Skeletal muscle cell (primary cell): ENCODE measurements at regions not wholly inside any gene's neighbourhood (a gene's known extent, or its start where the extent isn't known, plus 50 kb on each side); places are given as distances from the start of the nearest gene placed in this dataset.

Experiments used
- DNase-seq: peaks from one replicate; pipeline ENCODE4 v3.0.0-alpha.2; 2010; ENCODE audit warnings: low read depth
- H3K4me3 ChIP-seq: 2 replicates; pipeline ENCODE4 v1.5.1; 2011; ENCODE audit warnings: low read depth, mild to moderate bottlenecking, control low read depth, low read length, moderate library complexity

DNA sequence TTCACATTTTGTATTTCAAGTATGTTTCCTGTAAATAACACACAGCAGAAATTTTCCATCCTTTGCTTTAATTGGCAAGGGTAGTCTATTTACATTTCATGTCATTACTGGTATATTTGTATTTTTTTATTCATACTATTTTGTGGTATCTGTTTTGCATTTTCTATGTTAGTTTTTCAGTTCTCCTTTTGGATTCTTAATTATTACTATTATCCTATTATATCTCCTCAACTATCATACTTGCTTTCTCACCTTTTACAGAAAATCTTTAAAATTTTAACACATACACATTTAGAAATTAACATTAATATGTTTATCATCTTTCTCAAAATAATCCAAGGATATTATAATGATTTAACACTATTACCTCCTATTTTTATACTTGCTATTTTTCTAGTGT is 918.3 kb upstream of the MAP3K7 start:
- no peak overlapping the region for H3K4me3 ChIP-seq
- DNase-seq = no peak

DNA sequence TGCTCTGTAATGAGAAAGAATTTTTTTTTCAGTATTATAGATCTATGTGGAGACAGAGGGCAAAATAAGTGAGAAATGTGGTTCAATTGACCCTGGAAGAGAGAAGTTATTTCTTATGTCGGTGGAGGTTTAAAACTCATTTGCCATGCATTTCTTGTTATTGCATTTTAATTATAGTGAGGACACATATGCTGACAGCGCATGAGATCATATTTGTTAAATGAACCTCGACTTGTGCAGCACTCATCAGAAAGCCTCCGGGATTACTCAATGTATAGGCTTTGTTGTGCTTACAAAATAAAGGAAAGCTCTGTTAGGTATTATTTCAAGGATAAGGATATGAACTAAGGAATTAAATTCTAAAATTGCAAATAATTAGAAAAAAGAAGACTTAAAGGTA is 915.1 kb upstream of the MAP3K7 start:
- H3K4me3 ChIP-seq = no peak overlapping the region
- no peak for DNase-seq

DNA sequence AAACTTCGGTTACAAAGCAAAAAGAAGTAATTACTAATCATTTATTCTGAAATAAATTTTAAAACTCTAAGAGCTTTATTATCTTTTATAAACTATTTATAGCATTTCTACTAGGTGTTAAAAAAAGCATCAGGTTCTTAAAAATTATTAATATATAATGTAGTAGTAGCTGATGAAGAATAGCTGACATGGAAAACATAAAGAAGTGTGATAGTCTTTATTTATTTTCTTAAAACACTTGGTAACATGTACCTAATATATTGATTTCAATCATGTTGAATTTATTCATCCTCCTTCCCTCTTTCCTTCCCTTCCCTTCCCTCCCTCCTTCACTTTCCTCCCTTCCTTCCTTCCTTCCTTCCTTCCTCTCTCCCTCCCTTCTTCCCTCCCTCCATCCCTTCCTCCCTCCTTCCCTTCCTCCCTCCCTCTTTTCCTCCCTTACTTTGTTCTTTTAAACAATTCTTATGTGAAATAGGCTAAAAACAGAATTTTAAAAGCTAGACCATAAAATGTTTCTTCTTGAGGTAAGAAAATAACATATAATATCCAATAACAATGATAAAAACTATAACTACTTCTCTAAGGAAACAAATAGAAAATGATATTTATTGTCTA is 913.9 kb upstream of the MAP3K7 start:
- no peak overlapping the region for H3K4me3 ChIP-seq
- no peak for DNase-seq

DNA sequence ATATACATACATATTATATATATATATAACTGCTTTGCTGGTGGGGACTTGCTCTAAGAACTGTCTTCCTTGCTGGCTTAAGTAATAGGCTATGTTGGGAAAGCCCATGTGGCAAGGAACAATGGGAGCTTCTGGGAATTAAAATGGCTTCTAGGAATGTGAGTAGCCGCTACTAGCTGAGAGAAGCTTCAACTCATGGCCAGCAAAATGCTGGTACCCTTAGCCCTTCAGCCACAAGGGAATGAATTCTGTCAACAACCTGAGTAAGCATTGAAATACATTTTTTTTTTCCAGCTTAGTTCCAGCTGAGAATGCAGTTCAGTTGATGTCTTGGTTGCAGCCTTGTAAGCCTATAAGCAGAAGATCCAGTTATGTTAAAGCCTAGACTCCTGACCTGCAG is 911.7 kb upstream of the MAP3K7 start:
- no peak overlapping the region for H3K4me3 ChIP-seq

DNA sequence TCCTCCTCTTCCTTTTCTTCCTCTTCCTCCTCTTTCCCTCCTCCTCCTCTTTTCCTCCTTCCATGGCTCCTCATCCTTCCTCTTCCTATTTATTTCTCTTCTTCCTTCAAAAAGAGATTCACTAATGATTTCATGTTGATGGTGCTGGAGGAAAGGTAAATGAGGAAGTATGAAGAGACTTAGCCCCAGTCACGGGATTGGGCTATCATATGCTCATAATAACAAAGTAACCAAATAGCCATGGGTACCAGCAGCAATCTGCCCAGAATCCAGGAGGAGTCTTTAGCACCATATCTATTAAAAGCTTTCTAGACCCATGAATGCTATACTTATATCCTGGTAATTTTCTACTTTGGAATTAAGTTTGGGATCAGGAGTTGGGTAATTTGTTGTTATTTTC is 910.9 kb upstream of the MAP3K7 start:
- H3K4me3 ChIP-seq = no peak overlapping the region
- DNase-seq = no peak

More for the DNA sequence above, 911.7 kb upstream of the MAP3K7 start:
- no peak for DNase-seq

DNA sequence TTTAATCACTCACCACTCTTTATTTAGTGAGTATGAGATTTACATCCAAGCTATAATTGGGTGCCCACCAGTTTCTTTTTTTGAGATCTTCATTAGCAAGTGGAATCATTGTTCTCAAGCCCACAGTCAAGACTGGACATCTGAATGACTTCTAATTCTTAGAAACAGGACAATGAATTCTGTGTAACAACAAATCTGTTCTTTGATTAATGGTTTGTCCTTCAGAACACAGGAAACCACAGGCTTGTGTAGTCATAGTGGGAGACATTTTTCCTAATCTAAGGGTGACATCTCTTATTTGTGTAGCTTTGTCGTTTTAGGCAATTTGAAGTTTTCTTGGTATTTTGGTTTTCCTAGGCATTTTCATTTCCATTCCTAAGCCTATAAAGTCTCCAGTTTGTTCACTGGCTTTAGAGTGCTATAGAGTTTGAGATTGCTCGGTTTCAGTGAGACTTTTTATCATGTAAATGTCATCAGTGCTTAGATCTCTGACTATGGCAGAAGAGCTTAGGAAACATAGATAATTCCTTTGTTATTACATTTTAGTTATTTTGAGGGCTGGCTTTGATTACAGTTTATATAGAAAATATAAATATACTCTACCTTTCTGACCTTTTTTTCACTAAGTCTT is 903.9 kb upstream of the MAP3K7 start:
- DNase-seq = no peak
- H3K4me3 ChIP-seq = no peak overlapping the region

DNA sequence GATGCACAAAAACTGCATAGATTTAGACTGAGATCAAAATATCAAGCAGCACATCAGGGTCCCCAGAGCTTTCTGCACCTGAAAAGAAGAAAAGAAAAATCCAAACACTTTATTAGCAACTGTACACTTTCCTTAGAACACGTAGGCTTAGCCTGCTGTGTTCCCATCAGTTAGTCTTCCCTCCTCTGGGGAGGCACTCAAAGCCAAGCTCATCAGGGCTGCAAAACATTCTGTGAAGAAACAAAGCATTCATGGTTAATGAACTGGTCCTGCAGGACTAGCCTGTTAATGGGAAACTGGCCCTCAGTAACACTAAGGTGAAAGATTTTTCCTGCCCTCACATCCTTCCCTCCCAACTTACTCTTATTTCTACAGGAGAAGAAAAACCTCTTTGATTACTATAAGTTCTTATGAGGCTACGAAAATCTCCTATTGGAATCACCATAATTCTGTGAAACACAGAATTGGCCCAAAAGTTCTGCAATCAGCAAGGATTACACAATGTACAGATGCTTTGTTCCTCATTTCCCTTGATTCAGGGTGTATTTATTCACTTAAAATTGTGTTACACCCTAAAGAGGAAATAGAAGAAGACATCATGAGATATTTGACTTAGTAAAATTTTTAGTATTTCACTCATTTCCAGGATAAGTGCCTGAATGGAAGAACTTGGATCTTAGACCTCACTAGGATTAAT is 901.0 kb upstream of the MAP3K7 start:
- no peak for DNase-seq
- H3K4me3 ChIP-seq = no peak overlapping the region

DNA sequence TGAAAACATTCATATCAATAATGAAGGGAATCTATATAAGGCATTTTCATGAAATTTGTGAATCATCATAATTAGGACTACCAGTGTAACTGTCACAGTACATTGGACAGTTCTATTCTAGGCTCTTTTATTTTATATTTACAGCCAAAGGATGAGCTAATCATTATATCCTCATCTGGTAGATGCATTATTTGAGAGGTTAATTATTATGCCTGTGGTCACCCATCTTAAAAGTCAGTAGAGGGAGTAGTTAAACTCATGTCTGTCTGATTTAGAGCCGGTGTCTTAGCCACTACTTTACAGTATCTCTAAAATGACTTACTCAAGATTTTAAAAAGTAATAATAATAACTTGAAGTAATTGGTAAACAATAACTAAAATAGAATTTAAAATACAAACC is 899.3 kb upstream of the MAP3K7 start:
- no peak for DNase-seq
- no peak overlapping the region for H3K4me3 ChIP-seq

DNA sequence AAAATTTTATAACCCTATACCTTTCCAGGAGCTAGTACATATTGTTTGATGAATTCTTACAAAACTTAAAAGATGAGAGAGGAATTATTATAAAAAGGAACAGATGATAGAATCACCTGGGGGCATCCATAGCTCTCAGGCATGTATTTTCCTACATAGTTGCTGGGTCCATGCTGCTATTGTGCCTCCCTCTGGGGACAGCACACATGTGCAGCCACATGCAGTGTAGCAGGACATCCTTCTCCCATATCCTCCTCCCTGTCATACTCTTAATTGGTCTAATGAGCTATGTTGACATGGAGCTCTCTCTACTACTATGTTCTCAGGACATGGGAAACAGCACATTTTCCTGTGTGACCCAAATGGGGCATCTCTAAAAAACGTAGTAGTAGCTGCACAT is 898.2 kb upstream of the MAP3K7 start:
- H3K4me3 ChIP-seq = no peak overlapping the region
- no peak for DNase-seq

DNA sequence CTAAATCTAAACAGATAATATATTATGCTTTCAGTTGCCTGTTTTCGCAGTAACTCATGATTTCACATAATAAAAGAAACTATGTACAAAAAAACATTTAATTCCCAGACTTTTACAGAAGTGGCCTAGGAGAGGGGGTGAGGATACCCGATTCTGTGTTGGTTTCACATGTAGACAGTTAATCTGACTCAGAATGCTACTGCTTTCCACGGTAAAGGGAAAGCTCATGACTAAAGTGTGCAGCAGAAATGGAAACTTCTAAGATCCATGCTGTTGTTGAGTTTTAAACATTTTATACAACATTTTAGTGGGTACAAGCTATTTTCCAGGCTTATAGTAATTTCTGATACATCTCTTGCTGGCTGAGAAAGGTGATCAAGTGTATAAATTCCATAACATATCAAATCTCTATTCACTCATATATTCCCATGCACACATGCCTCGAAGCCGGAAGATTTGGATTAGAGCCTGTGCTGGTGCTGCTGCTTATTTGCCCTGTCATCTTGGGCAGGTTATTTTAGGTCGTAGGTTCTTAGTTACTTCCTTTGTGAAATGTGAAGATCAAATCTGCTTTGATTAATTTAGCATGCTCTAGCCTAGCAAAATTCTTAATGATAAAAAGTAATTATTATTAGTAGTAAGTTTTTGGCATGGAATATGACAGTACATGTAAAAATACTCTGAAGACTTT is 896.7 kb upstream of the MAP3K7 start:
- DNase-seq = no peak
- H3K4me3 ChIP-seq = no peak overlapping the region

DNA sequence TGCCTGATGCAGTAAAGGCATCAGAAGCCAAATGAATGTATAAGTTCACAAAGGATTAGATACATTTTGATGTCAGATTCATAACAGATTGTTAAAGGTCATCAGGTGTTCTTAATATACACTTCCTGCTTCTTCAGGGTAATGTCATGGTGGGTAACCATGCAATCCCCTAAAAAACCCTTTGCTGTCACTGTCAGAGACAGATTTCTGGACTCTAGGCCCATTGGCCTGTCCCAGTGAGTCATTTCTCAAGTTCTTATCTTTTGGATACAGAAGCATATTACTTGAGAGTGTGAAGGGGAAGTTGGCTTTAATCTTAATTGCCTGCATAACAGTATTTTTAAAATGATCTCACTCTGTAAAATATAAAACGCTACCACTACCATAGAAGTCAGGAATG is 895.6 kb upstream of the MAP3K7 start:
- no peak for DNase-seq
- no peak overlapping the region for H3K4me3 ChIP-seq

DNA sequence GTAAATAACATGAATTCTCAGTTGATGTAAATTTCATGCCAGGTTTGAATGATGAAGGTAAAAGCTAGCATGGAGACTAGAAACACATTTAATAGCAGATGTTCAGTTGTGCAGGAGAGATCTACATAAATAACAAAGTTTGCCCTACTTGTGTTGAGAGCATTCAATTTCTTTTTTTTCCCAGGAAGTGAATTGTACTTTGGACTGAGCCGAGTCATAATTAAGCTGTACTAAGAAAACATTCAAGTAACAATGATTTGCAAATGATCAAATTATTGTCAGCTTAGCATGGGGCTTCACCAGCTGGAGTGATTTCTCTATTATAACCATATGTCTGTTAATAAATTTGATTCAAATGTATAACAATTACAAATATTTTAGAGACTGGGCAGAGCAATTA is 893.5 kb upstream of the MAP3K7 start:
- no peak for DNase-seq
- H3K4me3 ChIP-seq = no peak overlapping the region

DNA sequence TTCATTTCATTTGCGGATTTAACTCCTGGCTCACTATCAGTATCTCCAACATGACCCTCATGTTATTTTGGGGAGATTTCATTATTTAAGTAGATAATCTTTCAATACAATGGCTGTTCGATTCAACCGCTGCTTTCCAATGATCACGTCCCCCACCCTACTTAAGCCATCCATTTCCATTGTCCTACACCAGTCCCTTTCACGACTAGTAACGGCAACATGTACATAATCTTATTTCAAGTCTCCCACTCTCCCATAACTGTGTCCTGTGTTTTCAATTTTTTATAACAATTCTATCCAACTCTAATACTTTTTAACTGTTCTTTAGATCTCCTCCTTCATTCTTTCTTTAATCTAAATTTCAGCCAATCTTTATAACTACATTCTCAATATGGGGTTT is 890.8 kb upstream of the MAP3K7 start:
- no peak overlapping the region for H3K4me3 ChIP-seq
- DNase-seq = no peak

DNA sequence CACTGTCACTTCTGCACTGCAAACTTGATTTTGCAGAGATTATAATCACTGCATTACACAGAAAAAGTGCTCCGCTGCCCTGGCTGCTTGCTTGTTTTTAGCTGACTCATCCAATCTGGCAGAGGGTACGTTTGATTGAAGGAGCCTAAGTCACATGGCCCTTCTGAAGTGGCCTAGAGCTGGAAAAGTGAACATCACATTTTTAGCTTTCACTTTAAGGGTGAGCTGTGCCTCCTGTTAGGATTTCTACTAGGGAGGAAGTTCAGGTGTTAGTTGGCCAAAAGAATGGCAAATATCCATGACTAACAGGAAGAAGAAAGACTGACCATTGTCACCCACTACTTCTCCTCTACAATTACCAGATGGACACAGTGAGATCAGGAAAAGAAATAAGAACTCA is 889.1 kb upstream of the MAP3K7 start:
- peak; percentile 19 for DNase-seq

DNA sequence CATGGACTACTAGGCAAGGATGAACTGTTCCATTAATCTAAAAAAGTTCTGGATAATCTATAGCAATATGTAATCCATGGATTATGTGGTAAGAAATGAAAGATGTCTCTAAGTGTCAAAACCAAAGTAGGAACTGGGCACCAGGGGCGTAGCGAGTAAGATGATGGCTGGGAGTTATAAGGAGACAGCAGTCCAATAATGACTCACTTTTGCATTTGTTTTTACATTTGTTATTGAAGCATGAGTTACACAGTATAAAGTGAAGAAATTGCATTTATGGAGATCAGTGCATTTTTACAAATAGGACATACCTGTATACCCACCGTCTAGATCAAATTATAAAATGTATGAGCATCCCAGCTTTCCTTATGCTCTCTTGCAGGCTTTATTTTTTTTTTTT is 878.5 kb upstream of the MAP3K7 start:
- no peak overlapping the region for H3K4me3 ChIP-seq
- no peak for DNase-seq

More for the DNA sequence above, 889.1 kb upstream of the MAP3K7 start:
- H3K4me3 ChIP-seq = no peak overlapping the region

DNA sequence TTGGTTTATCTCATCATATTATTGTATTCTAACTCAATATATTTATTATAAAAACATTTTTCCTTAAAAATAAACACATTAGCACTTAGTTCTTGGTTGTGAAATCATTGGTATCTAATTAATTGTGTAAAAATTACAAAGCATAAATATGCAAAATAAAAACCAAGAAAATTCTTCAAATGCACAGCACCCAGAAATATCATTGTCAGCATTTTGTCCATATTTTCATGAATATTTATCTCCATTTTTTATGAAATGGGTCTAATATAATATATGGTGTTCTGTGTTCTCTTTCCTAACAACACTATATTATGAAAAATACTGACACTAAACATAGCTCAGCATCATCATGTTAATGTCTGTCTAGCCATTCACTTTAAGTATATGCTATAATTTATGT is 877.8 kb upstream of the MAP3K7 start:
- DNase-seq = no peak
- H3K4me3 ChIP-seq = no peak overlapping the region

DNA sequence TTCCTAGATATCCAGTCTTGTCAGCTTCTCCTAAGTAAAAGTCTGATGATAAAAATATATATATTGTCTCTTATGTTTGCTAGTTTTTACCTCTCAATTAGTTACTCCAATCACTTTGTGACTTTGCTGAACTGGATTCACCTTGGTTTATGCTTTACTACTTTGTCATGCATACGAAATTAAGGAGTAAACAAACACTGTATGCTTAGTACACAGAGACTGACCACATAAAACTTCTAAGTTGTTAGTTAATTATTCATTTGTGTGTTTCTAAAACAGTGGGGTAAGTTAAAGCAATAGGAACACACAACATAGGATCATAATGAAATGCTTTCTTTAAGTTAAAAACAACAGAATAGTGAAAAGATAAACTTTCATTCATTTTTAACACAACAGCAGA is 877.3 kb upstream of the MAP3K7 start:
- DNase-seq = no peak
- no peak overlapping the region for H3K4me3 ChIP-seq

DNA sequence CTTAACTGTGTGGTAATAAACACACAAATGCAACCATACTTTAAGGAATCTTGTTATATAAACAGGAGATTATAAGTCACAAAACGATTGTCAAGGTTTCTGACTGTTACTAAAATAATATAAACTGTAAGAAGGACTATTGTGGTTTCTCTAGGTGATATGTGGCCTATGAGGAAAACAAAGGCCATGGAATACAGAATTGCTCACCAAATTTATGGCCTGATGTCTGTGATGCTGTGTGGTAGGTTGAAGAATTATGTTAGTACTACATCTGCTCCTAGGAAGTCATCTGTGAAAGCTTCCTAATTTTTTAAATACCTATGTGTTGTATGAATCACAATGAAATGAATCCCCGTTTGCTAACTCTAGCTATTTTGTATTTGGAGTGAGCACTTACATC is 875.4 kb upstream of the MAP3K7 start:
- DNase-seq = no peak
- H3K4me3 ChIP-seq = no peak overlapping the region

DNA sequence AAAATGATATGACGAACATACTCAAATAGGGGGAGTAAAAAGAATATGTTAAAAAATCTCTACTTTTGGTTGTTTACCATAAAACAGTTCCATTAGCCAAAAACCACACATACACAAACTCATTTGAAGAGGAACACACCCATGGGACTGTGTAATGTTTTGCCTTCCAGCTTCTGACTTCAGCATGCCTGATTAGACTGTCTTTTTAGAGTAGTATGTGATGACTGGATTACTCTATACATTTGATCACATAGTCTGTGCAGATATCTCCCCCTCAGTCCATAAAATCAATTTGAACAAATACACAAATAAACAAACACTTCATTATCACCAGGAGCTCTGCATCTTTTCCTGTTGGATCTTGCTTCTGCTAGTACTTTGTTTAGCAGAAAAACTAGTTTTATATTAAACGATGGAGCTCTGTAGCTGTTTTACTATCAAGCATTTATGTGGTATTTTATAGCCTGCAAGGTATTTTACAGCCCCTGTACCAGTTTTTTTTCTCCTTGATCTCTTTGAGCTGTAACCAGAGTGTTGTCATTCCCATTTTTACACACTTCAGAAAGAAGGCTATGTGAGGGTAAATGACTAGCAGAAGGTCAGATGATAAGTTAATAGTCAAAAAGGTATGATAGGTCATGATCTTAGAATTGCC is 866.5 kb upstream of the MAP3K7 start:
- no peak overlapping the region for H3K4me3 ChIP-seq
- DNase-seq = no peak

DNA sequence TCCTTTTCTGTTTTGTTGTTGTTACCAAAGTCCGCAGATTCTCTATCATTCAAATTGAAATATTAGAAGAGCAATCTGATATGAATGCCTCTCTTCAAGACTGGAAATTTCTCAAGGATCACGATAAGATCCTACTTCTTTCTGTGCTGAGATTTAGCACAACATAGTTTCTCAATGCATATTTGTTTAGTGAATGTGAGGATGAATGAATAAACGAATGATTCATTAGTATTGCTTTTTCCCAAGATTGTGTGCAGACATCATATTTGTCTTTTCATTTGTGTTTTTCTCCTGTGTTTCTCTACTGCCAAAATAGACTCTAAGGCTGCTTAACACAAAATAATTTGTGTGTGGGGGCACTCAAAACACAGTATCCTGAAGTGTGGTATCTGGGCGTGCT is 862.7 kb upstream of the MAP3K7 start:
- no peak overlapping the region for H3K4me3 ChIP-seq
- DNase-seq = no peak
